ENCODE measurements at regions not wholly inside any gene's neighbourhood (a gene's known extent, or its start where the extent isn't known, plus 50 kb on each side); places are given as distances from the start of the nearest gene placed in this dataset.
A peak's percentile ranks its signal among the peaks of the same experiment; 100 is the strongest.

DNA sequence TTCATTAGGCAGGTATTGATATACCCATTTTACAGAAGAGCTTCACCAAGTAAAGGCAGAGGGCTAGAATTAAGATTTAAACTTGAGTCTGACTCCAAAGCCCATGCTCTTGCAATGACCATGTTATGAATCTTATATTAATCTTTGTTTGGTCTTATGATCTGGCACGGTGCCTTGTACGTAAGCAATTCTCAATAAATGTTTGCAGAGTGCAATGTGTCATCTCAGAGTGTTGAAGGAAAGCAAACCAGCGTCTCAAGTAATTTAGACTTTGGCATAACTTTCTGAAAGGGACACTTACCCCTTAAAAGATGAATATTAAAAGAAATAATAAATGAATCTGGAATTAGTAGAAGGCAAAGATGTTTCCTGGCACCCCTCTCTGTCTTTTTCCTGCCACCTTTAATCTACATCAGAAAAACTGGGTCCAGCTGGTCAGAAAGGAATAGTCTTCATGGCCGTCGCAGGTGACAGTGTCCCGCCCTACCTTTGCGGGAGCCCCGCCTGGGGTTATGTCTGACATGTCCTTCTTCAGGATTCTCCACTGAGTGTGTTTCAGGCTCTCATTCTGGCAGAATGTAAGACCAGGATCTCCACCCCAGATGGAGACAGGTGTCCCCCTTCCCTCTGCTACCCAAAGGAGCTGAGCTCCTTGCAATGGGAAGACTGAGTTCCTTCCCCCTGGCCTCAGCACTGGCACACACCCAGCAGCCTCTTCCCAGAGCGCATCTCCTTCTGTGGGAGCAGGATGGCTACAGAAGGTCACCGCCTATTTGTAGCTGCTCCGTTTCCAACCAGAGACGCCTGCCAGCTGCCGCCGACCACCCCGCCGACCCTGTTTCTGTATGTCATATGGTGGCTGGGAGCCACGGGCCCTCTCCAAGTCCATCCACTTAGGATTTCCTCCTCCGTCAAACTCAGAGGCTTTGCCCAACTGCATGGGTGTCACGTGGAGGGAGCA lies 266.3 kb upstream of the ECI2 start:
- no peak for DNase-seq

DNA sequence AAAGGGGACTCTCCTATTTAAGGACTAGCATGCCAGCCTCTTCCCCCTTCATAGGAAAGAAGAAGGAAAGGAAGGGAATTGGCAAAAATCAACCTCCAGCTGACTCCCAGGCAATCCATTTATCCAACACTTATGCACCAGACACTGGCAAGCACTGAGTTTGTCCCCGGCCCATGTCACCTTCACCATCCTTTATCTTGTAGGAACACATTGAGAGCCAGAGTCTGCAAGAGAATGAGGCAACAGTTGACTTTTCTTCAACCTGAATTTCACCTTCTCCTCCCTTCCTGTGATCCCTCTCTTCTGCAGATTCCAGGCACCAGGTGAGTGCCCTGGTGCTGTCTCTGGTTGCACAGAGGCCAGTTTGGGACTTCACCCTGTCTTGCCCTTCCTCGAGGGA lies 264.3 kb upstream of the ECI2 start:
- DNase-seq, result no peak

- no peak for DNase-seq
Measured at GRCh38 chr6:4398791-4399190, 263.4 kb upstream of the ECI2 start.

DNA sequence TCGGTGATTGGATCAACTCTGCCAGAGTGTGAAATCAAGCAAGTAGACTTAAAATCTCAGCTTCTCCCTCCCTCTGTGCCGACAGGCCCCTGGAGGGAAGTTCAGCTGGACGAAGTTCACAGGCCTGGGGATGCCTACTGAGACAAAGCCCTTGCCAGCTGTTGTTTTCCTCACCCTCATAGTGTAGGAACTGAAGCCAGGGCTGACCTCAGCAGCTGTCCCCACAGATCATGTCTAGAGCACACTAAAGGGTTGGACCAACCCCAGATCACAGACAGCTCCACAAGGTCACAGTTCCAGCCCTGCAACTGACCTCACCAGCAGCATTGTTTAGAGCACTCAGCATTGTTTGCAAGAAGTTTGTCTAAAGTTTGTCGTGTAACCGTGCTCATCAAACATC lies 261.9 kb upstream of the ECI2 start:
- DNase-seq, result no peak

DNA sequence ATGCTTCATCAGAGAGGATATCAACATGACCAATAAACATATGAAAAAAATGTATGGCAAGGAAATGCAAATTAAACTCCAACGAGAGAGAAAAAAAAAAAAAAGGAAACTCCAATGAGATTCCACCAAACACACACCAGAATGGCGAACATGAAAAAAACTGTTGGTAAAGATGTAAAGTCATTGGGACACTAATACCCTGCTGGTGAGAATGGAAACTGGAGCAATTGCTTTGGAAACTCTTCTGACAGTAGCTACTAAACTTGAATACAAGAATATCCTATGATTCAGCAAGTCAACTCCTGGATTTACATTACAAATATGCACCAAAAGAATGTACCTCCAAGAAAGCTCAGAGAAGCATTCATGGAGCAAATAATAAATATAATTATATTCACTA lies 260.7 kb upstream of the ECI2 start:
- no peak for DNase-seq

DNA sequence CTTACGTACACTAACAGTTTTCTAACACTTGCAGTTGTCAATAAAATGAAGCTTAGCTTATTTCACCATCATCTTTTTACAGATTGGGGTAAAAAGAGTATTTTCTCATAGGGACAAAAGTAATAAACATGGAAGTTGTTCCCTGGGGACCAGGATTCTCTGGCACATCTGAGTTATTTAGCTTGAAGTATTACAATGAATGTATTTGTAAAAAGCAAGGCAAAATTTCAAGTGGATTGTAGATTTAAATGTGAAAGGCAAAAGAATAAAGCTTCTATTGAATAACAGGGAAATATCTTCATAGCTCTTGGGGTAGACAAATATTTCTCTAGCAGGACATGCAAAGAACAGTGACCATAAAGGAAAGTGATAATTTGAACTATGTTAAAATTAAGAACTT lies 260.0 kb upstream of the ECI2 start:
- DNase-seq, result no peak

GRCh38 chr6:4394786-4395185 lies 259.4 kb upstream of the ECI2 start:
- no peak for DNase-seq

DNA sequence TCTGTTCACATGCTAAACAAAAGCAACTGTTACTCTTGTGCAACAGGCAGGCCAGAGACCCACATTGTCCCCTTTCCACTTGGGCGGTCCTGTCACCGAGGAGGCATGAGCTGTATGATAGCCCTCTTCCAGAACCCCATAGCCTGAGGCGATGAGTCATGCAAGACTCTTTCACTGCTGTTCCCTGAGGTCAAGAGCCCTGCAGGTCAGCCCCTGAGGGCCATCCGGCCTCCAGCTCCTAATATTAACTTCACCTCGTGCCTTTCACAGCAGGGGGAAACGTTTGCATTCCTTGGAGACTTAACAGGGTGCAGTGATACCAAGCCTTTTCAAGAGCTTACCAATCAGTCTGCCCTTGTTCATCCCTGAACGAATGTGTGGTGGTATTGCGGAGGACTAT lies 253.3 kb upstream of the ECI2 start:
- DNase-seq, result no peak

DNA sequence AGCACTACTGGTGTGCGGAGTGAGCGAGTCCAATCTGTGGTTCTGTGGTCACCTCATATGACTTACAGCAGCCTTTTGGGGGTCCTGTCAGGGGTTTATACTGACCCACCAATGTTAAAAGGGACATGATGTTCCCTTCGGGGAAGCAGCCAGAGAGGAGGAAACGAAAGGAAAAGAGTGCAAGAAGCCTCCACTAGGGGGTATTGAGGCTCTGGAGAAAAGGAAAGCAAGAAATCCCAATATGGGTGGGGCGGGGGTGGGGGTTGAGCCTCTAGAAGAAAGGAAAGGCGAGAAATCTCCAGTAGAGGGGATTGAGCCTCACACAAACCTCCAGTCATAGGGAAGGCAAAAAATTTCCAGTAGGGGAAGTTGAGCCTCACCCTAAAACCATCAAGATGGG lies 249.3 kb upstream of the ECI2 start:
- DNase-seq, result no peak

GRCh38 chr6:4383910-4384638 lies 248.7 kb upstream of the ECI2 start:
- DNase-seq, result no peak

GRCh38 chr6:4382362-4382853 lies 247.0 kb upstream of the ECI2 start:
- DNase-seq, result no peak

- no peak for DNase-seq
Measured at GRCh38 chr6:4381381-4381780, 246.0 kb upstream of the ECI2 start.

DNA sequence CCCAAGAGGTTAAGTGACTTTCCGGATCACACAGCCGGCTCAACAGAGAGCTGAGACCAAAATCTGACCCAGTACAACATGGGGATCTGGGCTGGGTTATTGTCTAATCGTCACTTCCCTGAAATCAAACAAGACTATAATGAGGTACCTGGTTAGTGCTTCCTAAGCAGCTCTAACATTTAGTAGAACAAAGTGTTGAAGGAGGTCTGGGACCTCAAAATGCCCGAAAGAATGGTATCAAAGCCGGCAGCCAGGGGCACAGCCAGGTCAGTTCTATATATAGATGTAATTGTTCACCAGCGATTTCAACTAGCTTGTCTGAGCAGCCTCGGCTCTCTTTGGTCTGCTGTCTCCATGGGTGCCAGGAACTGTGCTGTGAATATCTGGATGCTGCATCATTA lies 245.5 kb upstream of the ECI2 start:
- no peak for DNase-seq

DNA sequence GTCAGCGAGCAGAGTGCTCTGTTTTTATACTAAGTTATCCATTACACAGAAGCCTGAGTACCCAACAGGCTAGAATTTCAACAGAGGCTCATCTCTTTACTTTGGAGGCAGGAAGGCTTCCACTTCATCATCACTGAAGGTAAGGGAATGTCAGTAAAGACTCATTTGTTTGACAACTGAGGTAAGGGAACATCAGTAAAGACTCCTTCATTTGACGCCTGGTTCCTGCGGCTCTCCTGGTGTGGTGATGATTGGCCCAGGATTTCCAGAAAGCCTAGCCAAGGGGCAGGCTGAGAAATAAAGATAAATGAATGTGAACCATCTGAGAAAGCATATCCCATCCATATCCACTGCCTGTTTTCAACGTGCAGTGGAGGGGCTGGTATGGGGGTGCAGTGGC lies 244.6 kb upstream of the ECI2 start:
- no peak for DNase-seq

DNA sequence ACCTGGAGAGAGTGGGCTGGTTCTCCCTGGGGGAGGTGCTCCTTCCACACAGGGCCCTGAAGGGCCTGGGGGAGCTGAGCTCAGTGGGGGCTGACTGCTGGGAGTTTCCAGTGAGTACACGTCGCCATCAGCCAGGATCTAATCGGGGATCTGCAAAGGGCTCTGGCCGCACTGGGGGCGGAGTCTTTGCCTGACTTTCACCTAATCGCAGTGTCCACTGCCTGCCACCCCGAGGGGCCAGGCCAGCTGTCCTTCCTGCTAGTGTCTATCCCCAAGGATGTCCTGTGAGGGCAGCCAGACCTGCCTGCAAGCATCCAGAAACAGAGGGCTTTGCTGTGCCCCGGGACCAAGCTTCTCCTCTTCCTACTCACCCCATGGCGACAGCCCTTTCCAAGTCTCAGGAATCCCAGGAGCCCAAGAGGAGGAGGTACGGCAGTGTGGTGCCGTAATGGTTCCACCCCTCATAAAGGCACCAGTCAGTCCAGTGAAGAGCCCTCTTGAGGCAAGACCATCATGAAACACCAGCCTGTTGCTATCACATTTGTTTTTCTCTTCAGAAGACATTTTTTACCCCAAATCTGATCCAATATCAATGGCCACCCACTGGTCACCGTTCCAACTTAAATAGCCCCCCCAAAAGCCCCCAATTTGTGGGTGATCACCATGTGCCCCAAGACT lies 243.1 kb upstream of the ECI2 start:
- DNase-seq, result no peak

DNA sequence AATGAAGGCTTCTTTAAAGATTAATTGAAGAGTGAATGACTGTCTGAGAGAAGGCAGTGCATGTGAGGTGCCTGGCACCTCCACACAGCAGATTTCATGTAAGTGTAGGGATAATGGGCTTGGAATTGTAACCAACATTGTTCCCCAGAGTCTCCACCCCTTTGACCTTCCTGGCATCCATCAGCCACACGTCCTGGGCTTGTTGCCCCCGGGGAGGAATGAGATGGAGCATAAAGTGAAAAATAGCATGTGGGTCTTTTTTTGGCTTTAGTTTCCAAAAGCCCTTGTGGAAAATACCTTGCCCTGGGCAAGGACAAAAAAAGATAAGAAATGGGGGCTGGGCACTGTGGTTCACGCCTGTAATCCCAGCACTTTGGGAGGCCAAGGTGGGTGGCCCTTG lies 242.2 kb upstream of the ECI2 start:
- no peak for DNase-seq

DNA sequence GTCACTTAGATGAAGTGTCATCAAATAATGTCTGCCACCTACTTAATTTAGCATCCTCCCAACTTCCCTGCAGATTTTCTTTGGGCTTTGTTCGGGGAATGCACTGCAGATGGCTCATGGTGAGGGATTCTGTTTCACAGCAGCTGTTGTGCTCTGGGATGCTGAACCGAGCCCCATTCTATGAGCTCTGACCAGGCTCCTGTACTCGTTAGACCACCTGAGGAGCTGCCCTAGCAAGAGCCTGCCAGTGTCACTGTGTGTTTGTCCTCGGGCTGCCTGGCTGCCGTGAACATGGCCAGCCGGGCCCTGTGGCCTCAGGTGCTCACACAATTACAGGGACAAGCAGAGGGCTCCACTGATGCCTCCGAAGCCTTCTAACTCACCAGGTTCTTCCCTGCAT lies 238.8 kb upstream of the ECI2 start:
- no peak for DNase-seq

DNA sequence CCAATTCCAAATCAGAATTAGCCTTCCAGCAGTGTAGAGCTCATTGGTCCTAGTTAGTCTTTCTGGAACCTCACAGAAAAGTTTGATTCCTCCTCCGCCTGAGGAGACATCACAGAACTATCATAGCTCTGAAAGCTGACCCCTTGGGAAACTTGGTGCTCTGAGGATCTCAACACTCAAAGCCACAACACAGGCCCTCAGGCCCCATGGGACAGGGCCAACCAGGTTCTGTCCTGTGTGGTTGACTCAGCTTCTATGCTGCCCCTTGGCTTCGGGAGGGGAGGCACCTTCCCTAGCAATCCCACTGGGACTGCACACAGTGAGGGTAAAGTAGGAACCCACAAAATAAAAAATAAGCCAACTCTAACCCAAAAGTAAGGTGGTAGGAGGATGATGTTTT lies 237.5 kb upstream of the ECI2 start:
- no peak for DNase-seq

- no peak for DNase-seq
Measured at GRCh38 chr6:4371207-4371921, 236.0 kb upstream of the ECI2 start.

GRCh38 chr6:4370066-4370465 lies 234.7 kb upstream of the ECI2 start:
- peak; percentile 10 for DNase-seq

DNA sequence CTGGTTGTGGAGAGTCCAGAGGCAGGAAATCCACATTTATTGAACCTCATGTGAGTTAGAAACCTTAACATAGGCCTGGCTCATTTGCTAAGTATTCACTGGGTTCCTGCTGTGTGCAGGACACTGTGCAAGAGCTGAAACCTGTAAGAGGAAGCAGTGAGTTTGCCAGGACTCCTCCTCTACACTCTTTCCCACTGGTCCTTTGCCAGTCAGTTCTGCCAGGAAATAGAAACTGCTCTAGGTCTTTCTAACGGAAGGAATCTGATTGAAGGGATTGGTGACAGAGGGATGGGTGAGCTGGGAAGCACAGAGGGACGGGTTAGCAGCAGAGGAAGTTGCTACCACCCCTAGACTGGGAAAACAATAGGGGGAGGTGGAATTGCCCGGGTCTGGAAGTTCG lies 234.2 kb upstream of the ECI2 start:
- DNase-seq, result no peak

DNA sequence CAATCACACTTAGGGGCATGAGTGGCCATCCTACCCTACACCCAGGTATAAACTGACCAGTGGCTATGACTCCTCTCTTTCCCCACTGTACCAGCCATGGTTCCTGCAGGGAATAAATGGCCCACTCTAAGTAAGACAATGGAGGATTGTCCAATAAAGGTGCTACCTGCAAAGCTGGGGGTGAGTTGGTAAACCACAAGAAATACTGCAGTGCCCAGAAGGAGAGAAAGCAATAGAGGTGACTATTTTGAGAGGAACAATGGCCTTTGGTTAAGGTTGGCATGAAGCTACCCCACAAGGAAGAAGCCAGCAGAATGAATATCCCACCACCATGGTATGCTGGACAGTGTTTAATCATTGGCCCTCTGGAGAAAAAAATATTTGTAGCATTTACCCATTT lies 233.3 kb upstream of the ECI2 start:
- DNase-seq, result no peak

DNA sequence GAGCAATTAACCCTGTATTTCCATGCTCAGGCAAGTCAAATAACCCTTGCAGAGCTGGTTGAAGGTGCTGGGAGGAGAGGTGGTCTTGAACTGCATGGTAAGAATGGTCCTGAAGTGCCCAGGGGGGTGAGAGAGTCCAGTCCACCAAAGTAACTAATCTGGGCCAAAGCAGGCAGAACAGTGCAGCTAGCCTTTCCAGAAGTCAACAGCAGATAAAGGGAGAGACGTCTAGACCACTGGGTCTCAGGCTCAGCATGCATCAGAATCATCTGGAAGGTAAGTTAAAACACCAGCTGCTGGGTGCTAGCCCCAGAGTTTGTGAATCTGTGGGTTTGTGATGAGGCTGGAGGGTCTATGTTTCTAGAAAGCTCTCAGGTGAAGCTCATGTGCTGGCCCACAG lies 232.3 kb upstream of the ECI2 start:
- no peak for DNase-seq

All from GOT3 (cell line).